GM08714 (cell line): ENCODE measurements at regions not wholly inside any gene's neighbourhood (a gene's known extent, or its start where the extent isn't known, plus 50 kb on each side); places are given as distances from the start of the nearest gene placed in this dataset.

Experiments used
- H3K4me3 ChIP-seq: fragments of 200-500 bp; sonication (Bioruptor generic); 2 replicates; pipeline ENCODE4 v1.5.1; 2014; ENCODE audit warnings: mild to moderate bottlenecking, low read length, inconsistent platforms
- ZNF274 ChIP-seq: IDR thresholded peaks from 2 replicates; pipeline ENCODE4 v1.6.1; 2012; ENCODE audit warnings: mild to moderate bottlenecking, low read depth, low read length

GRCh38 chr9:93827545-93828330 lies 127.4 kb downstream of the BARX1 start:
- TF ChIP-seq ZNF274 = no peak
- H3K4me3 ChIP-seq = no peak overlapping the region

GRCh38 chr9:93826905-93827544 lies 128.1 kb downstream of the BARX1 start:
- no peak for TF ChIP-seq ZNF274
- no peak overlapping the region for H3K4me3 ChIP-seq

GRCh38 chr9:93826209-93826608 lies 128.9 kb downstream of the BARX1 start:
- no peak overlapping the region for H3K4me3 ChIP-seq
- no peak for TF ChIP-seq ZNF274

- no peak overlapping the region for H3K4me3 ChIP-seq
- TF ChIP-seq ZNF274 = no peak
These were observed 129.6 kb downstream of the BARX1 start for GRCh38 chr9:93825348-93826115.

GRCh38 chr9:93824386-93825294 lies 130.5 kb downstream of the BARX1 start:
- no peak overlapping the region for H3K4me3 ChIP-seq
- TF ChIP-seq ZNF274 = no peak

- TF ChIP-seq ZNF274 = no peak
- no peak overlapping the region for H3K4me3 ChIP-seq
These were observed 131.7 kb downstream of the BARX1 start for GRCh38 chr9:93823245-93824072.

GRCh38 chr9:93822229-93822628 lies 132.9 kb downstream of the BARX1 start:
- H3K4me3 ChIP-seq = no peak overlapping the region
- no peak for TF ChIP-seq ZNF274

- TF ChIP-seq ZNF274 = no peak
- H3K4me3 ChIP-seq = no peak overlapping the region
These were observed 133.8 kb downstream of the BARX1 start for GRCh38 chr9:93821307-93821703.

GRCh38 chr9:93820667-93821306 lies 134.4 kb downstream of the BARX1 start:
- TF ChIP-seq ZNF274 = no peak
- H3K4me3 ChIP-seq = no peak overlapping the region

- no peak for TF ChIP-seq ZNF274
- no peak overlapping the region for H3K4me3 ChIP-seq
These were observed 135.2 kb downstream of the BARX1 start for GRCh38 chr9:93819905-93820304.

- H3K4me3 ChIP-seq = no peak overlapping the region
- TF ChIP-seq ZNF274 = no peak
These were observed 136.2 kb downstream of the BARX1 start for GRCh38 chr9:93818827-93819472.

GRCh38 chr9:93818237-93818636 lies 136.9 kb downstream of the BARX1 start:
- H3K4me3 ChIP-seq = no peak overlapping the region
- TF ChIP-seq ZNF274 = no peak
